ENCODE measurements at regions not wholly inside any gene's neighbourhood (a gene's known extent, or its start where the extent isn't known, plus 50 kb on each side); places are given as distances from the start of the nearest gene placed in this dataset.
"Not testable (repeated sequence)": the region's sequence is repeated elsewhere in the genome, so short reads cannot be mapped to it uniquely, and the experiment has no call there.

DNA sequence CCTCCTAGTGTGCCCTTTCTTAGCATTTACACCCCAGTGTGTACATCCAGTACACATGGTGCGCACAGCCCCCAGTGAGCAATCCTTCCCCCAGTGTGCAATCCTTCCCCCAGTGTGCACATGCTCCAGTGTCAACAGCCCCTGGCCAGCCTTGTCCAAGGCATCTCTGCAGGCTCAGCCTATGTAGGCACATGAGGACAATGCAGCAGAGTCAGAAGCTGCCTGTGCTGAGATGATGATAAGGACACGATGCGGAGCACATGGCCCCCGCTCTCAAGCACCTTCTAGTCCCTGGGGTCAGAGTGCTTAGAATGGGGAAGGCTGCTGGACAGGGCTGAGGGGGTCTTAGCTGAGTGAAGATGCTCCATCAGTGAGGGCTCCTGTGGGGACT, 69.8 kb downstream of the GADD45G start:
- DNase-seq, result no peak

DNA sequence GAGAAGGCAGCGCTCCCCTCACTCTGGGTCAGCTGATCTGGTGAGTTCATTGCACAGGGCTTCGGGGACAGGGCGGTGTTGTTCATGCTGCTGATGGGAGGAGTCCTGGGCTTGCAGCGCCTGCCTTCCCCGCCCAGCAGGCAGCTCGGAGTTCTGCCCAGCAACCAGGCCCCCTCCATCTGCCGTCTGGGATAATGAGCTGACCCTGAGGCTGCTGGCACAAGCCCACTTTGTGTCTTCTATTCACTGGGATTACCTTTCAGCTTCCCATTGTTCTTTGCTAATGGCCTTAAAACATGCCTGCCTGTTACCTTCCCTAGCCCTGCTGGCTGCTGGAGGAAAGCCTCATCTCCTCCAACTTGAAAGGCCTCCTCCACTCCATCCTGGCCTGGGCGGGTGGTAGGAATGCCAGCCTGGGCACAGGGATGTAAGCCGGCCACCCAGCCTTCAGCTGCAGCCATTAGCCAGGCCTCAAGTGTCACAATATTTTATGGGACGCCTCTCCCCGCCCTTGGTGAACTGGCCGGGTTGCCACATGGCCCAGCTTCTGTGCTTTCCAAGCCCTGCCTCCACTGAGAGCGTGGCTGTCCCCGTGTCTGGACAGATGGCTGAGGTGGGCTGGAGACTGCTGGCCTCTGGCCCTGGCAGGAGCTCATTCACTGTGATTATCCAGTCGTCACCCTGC, 70.4 kb downstream of the GADD45G start:
- no peak for DNase-seq

DNA sequence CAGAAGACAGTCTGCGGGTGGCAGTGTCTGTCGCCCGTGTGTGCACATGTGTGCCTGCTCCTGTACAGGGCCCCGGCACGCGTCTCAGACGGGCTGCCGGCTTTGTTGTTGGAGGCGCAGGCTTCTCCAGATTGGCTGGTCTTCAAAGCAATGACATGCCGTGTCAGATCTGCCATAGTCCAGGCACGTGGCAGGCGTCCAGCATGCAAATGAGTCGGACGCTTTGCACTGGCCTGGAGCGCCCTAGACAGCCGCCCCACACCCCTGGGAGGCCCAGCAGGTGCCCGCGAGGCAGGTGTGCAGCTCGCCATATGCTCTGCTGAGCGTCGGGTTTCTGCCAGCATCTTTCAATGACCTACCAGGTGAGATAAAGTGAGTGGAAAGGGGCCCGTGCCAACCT, 71.5 kb downstream of the GADD45G start:
- no peak for DNase-seq

DNA sequence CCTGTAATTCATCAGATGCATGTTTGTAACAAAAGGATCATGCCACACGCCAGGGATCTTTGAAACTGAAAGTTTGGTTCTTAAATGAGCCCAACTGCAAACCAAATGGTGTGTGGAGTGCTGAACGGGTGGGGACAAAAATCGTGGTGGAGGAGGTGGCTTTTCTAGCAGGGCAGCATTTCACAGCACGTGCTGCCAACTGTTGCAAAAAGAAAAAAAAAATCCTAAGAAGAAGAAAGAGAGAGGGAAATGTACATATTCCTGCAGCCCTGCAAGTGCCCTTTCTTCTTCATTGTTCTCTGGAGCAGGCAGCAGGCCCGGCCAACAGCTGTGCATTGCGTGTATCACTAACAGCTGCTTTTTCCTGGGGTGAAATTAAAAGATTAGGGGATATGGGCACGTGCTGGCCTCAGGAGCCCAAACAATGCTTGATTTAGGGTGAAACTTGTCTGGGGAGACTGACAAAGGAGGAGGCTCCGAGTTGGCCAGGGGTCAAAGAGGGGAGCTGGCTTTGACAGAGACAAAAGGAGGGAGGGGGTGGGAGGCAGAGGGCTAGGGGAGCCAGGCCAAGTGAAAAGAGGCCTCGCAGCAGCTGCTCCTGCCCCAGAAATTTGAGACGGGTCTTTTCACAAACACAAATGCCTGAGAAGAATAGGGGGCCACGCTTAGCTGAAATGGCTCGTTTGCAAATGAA, 73.0 kb downstream of the GADD45G start:
- no peak for DNase-seq

DNA sequence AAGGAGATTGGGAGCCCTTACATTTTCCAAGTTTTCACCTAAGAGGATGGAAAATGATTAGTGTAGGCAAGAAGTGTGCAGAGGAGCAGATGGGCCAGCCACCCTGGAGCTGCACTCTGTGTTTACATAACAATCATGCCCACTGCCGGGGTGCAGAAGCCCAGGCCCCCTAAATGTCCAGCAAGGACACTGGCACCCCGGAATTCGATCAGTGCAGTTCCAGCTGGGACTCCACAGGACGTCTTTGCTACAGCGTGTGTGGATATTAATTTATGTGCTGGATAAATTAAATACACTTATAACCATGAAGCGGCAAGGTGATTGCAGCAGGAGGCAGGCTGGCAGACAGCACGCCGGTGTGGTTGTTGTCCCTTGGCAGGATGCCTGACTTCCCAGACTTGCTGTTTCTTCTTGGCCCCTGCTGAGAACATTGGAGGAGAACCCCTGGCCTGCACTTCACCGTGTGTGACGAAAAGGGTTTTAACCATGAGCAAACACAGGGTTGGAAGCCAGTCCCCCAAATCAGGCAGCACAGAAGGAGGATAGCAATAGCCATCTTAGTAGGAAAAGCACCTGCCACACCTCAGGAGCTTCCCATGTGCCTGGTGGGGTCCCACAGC, 73.7 kb downstream of the GADD45G start:
- no peak for DNase-seq

DNA sequence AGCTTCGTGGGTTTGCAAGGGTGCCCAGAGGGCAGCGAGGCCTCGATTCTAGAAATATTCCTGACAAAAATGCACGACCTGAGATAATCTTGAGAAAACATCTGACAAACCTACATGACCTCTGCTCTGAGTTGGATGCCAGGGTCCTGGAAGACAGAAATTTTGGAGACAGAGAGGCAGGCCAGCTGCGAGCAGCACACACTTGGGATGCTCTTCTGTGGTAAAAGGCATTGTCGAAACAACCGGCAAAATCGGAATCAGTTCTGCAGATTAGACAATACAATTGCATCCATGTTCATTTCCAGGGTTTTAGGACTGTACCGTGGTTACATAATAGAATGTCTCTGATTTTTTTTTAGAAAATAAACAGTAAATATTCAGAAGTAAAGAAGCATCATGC, 74.2 kb downstream of the GADD45G start:
- no peak for DNase-seq

DNA sequence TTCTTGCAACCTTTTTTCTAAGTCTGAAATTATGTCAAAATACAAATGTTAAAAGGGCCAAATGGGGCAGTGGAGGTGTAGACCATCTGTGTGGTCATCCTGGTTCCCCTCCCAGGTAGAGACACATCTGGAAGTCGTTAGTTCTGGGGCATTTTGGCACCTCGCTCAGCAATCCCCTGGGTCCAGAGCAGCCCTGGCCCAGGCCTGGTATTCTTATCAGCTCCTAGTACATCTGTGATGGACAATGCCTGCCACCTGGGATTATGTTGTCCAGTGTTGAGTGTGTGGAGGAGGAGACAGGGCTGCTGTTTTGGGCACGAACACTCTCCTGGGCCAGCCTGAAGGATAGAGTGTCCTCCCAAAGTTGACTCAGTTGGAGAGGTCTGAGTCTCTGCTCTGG, 74.8 kb downstream of the GADD45G start:
- no peak for DNase-seq

DNA sequence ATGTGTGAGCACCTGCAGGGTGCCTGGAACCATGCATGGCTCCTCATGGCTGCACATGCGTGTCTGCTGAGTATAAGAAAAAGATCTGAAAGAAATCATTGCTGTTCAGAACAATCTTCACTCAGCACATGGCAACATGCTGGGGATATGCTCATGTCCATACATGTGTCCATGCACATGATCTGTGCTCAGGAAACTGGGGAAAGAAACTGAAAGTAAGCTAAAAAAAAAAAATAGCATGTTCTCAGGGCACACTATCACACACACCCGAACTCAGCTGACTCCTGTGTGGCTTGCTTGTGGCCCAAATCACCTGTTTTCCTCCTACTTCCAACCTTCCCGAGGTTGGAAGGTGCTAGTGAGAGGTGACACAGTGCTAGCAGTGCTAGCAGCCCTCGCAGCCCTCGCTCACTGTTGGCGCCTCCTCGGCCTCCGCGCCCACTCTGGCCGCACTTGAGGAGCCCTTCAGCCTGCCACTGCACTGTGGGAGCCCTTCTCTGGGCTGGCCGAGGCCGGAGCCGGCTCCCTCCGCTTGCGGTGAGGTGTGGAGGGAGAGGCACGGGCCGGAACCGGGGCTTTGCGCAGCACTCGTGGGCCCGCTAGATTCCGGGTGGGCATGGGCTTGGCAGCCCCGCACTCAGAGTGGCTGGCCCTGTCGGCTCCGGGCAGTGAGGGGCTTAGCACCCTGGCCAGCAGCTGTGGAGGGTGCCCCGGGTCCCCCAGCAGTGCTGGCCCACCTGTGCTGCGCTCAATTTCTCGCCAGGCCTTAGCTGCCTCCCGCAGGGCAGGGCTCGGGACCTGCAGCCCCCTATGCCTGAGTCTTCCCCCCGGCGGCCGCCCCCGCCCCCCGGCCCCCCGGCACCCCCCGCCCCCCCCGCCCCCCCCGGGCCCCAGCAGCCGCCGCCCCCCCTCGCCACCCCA, 76.0 kb downstream of the GADD45G start:
- no peak for DNase-seq

DNA sequence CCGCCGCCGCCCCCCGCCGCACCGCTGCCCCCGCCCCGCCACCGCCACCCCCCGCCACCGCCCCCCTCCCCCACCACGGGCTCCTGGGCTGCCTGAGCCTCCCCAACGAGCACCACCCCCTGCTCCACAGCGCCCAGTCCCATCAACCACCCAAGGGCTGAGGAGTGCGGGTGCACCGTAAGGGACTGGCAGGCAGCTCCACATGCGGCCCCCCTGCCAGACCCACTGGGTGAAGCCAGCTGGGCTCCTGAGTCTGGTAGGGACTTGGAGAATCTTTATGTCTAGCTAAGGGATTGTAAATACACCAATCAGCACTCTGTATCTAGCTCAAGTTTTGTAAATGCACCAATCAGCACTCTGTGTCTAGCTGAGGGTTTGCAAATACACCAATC, 76.7 kb downstream of the GADD45G start:
- DNase-seq, result not testable (repeated sequence)

DNA sequence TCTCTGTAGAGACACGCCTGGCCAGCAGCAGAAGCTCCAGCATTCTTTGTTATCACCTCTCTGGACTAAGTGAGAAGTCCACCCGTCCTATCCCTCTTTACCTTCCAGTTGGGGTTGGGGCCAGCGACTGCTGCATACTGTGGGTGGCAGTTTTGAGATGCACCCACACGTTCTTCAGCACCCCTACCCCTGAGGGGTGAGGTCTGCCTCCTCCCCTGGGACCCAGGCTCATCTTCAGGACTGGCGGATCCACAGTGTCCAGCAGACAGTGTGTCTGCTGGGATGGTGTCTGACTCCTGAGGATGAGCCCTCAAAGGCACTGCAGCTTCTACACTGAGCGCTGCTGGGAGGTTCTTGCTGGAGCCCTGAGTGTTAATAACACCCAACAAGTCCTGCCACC, 78.8 kb downstream of the GADD45G start:
- DNase-seq, result no peak

DNA sequence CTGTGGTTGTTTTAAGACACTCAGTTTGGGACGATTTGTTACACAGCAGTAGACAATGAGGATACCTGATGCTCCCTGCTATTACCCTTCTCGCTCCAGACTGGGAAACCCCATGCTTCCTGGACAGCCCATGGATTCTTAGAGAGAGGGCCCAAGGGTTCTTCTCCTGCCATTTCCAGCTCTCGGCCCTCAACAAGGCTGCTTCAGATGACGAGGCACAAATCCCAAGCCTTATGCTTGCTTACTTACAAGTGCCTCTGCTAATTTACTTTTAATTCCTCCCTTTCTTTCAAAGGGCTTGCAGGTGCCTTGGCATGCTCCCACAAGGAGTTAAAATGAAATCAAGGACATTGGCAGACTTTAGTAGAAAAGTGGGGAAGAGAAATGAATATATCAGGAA, 79.4 kb downstream of the GADD45G start:
- DNase-seq, result no peak

DNA sequence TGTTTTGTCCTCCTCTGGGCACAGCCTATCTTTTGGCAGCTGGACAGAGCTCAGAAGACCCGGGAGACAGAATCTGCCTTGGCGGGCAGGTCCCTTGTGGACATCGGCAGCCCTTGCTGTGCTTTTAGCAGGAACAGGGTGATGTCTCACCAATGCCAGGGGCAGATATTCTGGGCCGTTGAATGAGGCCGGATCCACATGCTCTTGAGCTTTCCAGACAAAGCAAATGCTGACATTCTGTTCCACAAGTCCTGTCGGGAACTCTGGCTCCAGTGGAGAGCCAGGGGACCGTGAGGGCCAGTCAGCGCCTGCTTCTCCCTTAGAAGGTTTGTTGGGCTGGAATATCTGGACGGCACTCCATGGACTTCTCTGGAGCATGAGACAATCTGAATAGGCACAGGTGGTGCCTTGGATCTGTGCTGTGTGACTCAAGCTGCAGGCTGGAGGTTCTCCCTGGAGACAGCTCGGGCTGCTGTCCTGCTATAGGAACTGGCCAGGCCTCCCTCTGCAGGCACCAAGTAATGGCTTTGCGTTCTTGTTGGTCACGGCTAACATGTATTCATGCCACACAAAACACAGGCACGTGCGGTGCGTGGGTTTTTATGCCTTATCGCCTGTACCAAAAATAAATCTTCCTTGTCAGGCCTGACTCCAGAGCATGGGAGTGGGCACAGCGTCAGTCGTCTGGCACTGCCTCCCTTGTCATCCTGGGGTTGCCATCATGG, 80.3 kb downstream of the GADD45G start:
- no peak for DNase-seq

DNA sequence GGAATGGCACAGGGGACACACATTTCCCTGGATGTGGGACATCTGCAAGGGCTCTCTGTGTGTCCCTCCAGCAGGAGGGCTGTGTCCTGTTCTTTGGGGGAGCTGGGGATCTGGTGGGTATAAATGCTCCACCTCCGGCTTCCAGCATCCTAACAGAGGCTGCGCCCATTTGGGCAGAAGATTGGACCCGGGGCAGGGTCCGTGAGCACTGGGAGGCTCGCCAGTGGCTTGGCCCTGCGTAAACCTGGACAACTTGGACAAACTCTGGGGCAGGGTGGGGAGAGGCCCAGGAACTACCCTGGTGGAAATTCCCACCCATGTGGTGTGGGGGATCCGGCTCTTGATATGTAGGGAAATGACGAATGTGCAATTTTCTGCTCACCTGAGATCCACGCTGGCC, 80.9 kb downstream of the GADD45G start:
- no peak for DNase-seq

DNA sequence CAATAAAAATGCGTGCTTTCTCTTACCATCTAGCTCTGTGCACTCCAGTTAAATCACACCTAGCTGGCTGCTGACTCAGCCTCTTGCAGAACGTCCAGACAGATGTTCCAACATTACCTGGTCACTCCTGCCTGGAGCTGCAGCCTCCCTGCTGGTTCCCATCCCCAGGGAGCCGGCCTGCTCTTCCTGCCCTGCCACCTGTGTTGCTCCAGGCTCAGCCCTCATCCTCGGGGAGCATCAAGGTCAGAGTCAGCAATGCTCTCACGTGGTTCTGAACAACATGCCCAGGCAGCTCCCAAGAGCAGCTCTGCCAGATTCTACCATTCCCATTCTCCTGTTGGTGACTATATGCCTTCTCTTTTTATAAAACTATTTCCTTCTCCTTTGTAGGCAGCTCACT, 81.3 kb downstream of the GADD45G start:
- no peak for DNase-seq

DNA sequence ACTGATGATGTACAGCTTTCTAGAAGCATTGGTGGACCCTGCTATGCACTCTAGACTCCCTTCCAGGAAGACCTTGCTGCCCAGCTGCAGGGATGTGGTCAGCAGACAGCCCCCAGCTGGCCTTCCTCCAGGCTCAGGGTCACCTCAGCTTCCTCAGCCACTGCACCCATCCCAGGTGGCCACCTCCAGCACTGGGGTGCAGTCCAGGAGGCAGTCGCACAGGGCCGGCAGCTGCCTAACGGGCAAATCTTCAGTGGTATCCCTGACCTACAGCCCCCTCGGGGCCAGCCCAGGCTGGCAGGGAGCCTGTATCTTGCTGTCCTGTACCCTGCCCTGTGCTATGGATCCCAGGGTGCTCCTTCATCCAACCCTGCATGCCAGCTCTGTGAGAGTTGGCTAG, 81.8 kb downstream of the GADD45G start:
- DNase-seq, result no peak

DNA sequence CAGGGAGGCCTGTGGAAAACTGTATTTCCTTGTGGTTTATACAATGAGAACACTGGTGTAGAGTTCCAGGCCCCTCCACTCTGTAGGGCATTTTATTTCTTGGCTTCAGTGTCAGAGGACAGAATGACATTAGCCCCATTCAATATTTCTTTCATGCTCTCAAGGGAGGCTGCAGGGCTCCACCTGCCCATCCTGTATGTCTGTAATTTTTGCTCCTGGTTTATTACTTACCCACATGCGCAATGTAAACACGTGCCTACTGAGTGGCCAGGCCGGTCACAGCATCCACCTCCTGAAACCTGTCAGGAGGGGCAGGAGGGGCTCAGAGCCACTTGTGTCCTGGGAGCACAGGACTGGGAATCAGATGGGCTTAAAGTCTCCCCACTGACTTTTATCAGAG, 82.4 kb downstream of the GADD45G start:
- DNase-seq, result no peak

DNA sequence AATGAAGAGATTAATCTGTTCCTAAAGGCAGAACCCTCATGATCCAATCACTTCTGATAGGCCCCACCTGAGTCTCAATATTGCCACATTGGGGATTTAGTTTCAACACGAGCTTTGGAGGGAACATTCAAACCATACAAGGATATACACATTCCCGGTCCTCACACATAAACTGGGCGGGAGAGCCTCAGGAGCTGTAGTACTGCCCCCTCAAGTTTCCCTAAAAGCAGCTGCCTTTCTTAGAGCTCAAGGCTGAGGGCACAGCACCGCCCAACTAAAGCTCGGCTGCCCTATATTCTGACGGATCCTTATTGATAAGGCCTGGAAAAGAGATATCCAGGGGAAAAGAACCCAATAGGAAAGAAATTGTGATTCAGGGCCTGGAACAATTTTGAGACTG, 83.0 kb downstream of the GADD45G start:
- DNase-seq, result no peak

DNA sequence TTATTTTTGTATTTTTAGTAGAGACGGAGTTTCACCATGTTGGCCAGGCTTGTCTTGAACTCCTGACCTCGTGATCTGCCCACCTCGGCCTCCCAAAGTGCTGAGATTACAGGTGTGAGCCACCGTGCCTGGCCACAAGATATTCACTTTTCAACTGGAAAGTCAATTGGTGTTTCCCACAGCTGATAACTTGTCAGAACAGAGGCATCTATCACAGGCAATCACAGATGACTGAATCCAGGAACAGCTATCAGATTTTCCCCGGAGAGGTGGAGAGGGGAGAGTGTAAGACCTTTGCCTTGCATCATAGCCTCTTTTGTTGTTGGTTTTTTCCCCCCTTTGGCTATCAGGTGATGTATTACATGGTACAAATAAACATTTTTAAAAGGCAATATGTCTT, 84.5 kb downstream of the GADD45G start:
- DNase-seq, result not testable (repeated sequence)

DNA sequence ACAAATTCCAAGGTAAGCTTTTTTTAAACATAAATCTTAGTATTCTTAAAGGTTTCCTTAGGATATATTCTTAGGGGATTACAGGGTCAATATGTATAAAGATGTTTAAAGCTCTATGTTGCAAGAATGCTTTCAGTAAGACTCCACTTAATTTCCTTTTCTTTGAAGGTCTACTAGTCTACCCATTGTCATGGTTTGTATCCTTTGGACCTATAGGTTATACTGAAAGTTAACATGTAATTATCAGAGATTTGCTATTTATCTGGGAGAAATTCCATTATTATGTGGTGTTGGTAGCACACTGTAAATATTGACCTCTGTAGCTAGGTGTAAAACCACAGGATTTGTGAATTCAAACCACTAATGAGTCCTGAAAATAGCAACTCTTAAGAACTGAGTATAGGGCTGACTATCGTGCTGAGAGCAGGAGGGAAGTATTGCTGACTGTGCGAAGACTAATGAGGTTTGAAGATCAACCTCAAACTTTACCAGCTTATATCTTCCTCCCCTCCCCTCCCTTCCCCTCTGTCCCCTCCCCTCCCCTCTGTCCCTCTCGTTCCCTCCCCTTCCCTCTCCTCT, 85.6 kb downstream of the GADD45G start:
- no peak for DNase-seq

DNA sequence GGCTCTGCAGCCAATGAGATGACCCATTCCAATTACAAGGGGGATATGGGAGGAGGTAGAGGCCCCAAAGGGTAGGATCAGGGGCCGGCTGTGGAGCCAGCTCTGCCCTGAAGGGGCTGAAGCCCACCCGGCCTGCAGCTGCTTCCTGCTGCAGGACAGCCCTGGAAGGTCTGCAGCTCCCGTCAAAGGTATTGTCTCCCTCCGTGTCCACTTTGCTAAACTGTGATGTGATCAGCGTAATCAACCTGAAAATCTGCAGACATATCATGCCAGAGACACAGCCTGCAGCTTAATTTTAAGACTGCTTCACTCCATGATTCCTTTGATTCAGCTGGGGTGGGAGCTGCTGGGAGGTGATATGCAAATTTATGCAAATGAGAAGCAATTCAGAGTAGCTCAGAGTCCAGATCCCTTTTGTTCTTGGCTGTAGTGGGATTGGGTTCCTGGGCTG, 90.7 kb downstream of the GADD45G start:
- no peak for DNase-seq

DNA sequence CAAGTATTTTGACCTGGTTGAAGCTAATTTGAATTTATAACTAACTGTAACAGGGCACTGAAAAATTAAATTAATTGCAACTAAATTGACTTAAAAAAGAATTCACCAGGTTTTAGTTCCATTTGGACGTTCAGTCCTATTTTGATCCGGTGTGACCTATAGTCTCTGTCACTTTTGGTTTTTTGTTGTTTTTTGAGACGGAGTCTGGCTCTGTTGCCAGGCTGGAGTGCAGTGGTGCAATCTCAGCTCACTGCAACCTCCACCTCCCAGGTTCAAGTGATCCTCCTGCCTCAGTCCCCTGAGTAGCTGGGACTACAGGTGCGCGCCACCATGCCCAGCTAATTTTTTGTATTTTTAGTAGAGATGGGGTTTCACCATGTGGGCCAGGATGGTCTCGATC, 91.2 kb downstream of the GADD45G start:
- DNase-seq, result not testable (repeated sequence)

DNA sequence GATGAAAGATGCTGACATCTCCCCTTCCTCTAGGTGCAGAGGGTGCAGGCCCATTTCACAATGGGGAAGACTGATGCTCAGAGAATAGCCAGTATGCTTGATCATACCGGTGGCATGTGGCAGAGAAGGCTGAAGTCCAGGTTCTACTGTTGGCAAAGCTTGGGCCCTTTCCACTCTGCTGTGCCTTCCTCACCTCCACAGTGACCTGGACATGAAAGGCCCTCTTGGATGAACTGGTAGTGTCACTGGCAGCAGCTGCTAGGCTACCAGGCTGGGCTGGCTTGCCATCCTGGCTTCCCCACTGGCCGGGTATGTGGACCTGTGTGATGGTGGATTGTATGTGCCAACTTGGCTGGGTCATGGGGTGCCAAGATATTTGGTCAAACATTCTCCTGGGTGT, 92.0 kb downstream of the GADD45G start:
- DNase-seq, result no peak

Data from activated T-cell treated with anti-CD3 and anti-CD28 coated beads for 4 hours (primary cell).